MV-4-11 (cell line): ENCODE measurements at regions not wholly inside any gene's neighbourhood (a gene's known extent, or its start where the extent isn't known, plus 50 kb on each side); places are given as distances from the start of the nearest gene placed in this dataset.
"Not testable (repeated sequence)": the region's sequence is repeated elsewhere in the genome, so short reads cannot be mapped to it uniquely, and the experiment has no call there.

ENCODE experiments used
- DNase-seq: peaks from one replicate; lab custom pipeline; 2025; lab: John Stamatoyannopoulos, UW

GRCh38 chr10:26621243-26621888, 76.1 kb upstream of the PDSS1 start:
- no peak for DNase-seq

GRCh38 chr10:26621889-26622711, 75.4 kb upstream of the PDSS1 start:
- DNase-seq, result peak; percentile 76

DNA sequence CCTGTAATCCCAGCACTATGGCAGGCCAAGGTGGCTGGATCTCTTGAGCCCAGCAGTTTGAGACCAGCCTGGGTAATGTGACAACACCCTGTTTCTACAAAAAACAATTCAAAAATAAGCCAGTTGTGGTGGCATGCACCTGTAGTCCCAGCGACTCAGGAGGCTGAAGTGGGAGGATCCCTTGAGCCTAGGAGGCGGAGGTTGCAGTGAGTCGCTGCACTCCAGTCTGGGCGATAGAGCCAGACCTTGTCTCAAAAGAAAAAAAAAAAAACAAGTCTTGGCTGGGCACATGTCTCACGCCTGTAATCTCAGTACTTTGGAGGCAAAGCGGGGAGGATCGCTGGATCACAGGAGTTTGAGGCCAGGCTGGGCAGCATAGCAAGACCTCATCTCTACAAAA, 74.6 kb upstream of the PDSS1 start:
- no peak for DNase-seq

DNA sequence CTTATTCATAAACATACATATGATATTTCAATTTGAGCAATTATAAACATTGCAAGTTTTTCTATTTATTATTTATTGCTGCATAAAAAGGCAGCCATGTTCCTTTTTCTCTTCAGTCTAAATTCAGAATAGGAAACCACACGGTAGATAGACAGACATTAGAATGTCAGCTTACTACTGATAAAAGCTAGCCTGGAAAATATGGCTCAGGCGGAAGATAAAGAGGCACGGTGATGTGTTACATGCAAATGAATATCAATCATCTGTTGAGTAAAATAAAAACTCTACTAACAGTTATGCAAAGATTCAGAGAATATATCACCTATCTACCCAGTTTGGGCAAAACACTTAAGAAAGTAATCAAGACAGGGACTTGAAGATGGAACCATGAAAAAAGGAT, 73.5 kb upstream of the PDSS1 start:
- no peak for DNase-seq

DNA sequence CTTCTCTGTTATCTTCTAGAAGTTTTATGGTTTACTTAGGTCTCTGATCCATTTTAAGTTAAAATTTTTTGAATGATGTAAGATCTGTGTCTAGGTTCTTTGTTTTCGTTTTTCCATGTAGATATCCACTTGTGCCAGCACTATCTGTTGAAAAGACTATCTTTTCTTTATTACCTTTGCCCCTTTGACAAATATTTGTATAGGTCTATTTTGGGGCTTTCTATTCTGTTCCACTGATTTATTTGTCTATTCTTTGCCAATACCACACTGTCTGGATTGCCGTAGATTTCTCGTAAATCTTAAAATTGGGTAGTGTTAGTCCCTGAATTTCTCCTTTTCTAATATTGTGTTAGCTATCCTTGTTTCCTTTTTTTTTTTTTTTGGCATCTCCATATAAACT, 71.4 kb upstream of the PDSS1 start:
- DNase-seq, result no peak

- DNase-seq, result peak; percentile 27
These were observed 70.2 kb upstream of the PDSS1 start for GRCh38 chr10:26627324-26627723.

DNA sequence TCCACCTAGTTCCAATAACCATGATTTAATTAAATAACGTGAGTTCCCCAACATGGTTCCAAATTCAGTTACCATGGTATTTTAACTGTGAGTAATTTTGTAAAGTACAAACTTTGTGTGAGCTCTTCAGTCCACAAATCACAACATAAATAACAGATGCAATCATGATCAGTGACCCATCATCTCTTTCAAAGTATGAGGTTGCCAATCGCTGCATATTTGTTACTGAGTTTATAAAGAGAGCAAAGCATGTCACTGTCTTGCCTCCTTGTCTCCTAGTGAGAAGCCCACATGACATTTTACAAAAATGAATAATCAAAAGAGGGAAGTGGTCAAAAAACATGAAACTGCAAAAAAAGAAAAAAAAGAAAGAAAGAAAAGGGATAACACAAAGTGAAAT, 69.1 kb upstream of the PDSS1 start:
- DNase-seq, result peak; percentile 69

- not testable (repeated sequence) for DNase-seq
These were observed 65.3 kb upstream of the PDSS1 start for GRCh38 chr10:26632171-26632570.

DNA sequence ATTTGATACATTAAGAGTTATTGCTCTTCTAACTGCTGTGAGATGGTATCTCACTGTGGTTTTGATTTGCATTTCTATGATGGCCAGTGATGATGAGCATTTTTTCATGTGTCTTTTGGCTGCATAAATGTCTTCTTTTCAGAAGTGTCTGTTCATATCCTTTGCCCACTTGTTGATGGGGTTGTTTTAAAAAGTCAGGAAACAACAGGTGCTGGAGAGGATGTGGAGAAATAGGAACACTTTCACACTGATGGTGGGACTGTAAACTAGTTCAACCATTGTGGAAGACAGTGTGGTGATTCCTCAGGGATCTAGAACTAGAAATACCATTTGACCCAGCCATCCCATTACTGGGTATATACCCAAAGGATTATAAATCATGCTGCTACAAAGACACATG, 63.4 kb upstream of the PDSS1 start:
- not testable (repeated sequence) for DNase-seq

GRCh38 chr10:26637521-26638275, 59.8 kb upstream of the PDSS1 start:
- no peak for DNase-seq

DNA sequence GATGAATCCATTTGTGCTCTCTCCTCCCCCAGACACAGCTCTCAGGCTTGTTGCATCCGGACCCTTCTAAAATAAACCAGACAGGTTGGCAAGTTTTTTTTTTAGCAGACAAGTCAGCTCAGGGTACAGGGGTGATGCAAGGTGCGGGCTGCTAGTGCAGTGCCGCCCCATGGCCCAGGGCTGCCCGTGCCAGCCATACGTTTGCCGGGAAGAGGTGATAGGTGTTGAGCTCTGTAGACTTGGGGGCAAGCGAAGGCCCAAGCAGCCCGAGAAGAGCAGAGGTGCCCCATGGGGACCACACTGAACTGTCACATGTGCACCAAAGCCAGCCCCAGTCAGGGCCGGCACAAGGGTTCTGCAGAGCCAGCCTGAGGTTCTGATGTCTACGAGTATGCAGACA, 57.1 kb upstream of the PDSS1 start:
- no peak for DNase-seq

DNA sequence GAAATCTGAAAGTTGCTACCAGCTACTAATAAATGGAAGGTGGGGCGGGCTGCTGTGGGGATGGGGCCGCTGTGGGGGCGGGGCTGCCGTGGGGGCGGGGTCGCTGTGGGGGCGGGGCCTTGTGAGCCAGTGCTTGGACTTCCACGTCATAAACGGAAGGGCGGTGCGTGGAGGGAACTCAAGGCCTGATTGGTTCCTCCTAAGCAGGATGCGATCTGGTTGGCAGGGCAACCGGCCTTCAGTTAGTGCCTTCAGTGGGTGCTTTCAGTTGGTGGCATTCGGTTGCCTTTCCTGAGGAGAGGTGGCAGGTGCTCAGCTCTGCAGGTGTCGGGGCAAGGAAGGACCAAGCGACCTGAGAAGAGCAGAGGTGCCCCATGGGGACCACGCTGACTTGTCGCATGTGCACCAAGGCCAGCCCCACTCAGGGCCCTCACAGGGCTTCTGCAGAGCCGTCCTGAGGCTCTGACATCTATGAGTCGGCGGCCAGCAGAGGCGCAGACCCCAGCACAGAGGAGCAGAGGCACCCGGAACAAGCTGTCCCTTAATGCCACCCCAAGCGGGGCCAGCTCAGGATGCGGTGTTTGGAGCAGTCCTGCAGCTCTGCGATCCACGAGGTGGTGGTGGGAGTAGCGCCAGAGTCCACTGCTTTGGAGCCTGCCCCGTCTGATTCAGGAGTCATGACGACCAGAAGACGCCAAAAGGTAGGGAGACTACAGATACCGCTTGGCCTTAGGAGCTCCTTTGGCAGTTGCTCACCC, 54.4 kb upstream of the PDSS1 start:
- DNase-seq, result no peak

DNA sequence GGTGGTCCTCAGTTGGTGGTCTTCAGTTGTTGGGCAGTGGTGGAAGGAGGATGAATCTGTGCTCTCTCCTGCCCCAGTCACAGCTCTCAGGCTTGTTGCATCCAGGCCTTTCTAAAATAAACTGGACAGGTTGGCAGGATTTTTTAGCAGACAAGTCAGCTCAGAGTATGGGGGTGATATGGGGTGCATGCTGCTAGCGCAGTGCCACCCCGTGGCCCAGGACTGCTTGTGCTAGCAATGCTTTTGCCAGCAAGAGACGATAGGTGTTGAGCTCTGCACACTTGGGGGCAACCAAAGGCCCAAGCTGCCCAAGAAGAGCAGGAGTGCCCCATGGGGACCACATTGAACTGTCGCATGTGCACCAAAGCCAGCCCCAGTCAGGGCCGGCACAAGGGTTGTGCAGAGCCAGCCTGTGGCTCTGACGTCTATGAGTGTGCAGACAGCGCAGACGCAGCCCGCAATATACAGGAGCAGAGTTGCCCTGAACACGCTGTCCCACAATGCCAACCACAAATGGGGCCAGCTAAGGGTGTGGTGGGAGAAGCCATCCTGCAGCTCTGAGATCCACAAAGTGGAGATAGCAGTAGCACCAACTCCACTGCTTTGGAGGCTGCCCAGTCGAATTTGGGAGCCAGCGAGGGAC, 49.8 kb upstream of the PDSS1 start:
- peak; percentile 8 for DNase-seq
